Naive thymus-derived CD4-positive, alpha-beta T cell (primary cell): ENCODE measurements at regions not wholly inside any gene's neighbourhood (a gene's known extent, or its start where the extent isn't known, plus 50 kb on each side); places are given as distances from the start of the nearest gene placed in this dataset.
A peak's percentile ranks its signal among the peaks of the same experiment; 100 is the strongest.

Experiments
- ATAC-seq: fragments of 150-1000 bp; cut with Tn5 transposase; 2 replicates; pipeline ENCODE4 v1.10.0; 2021; ENCODE audit warnings: mild to moderate bottlenecking, moderate library complexity
- CTCF ChIA-PET: fragments of 350-600 bp; sonication (Branson Sonifier 250); formaldehyde crosslinking; loops from one replicate; lab custom pipeline; 2021; ENCODE audit warnings: antibody characterized with exemption; lab: Charles Lee
- POLR2A ChIA-PET: fragments of 350-600 bp; sonication (Branson Sonifier 250); formaldehyde crosslinking; loops from one replicate; lab custom pipeline; 2021; ENCODE audit warnings: antibody characterized with exemption, inconsistent platforms; lab: Charles Lee
- DNase-seq, 9 donors: peaks; one replicate each; pipeline versions ENCODE4 v3.0.0 to v3.0.0-alpha.2; 2020 to 2022; ENCODE audit warnings: mixed read lengths in 1 of 9
- H3K27ac ChIP-seq: one replicate; pipeline ENCODE4 v1.7.0; 2013; ENCODE audit warnings: mild to moderate bottlenecking, low read depth, low read length, moderate library complexity
- H3K27me3 ChIP-seq, 2 donors: one replicate each; pipeline ENCODE4 v1.7.0; 2013; ENCODE audit warnings: low read length in 2 of 2, mild to moderate bottlenecking in 2 of 2, moderate library complexity in 2 of 2; ENCODE audit not compliant: control insufficient read depth in 2 of 2, insufficient read depth in 2 of 2
- H3K36me3 ChIP-seq, 3 experiments: 1 replicate in 2 of 3; 2 replicates in 1 of 3; pipeline ENCODE4 v1.7.0; 2013; ENCODE audit warnings: low read length in 3 of 3, mild to moderate bottlenecking in 3 of 3, moderate library complexity in 1 of 3; ENCODE audit not compliant: insufficient read depth in 3 of 3, control insufficient read depth in 2 of 3
- H3K4me1 ChIP-seq, 2 donors: one replicate each; pipeline ENCODE4 v1.7.0; 2013; ENCODE audit warnings: low read length in 2 of 2, mild to moderate bottlenecking in 2 of 2, moderate library complexity in 1 of 2; ENCODE audit not compliant: control insufficient read depth in 2 of 2, insufficient read depth in 2 of 2
- H3K4me3 ChIP-seq: 2 replicates; pipeline ENCODE4 v1.7.0; 2013; ENCODE audit warnings: mild to moderate bottlenecking, low read length
- H3K9me3 ChIP-seq, 3 experiments: 1 replicate in 2 of 3; 2 replicates in 1 of 3; pipeline ENCODE4 v1.7.0; 2013; ENCODE audit warnings: low read length in 3 of 3; ENCODE audit not compliant: control insufficient read depth in 2 of 3
- H3K27ac Mint-ChIP-seq, 9 donors: one replicate each; pipeline ENCODE4 v1.8.0; 2020 to 2022; ENCODE audit warnings: mixed read lengths in 9 of 9, mild to moderate bottlenecking in 8 of 9, moderate library complexity in 5 of 9, inconsistent platforms in 2 of 9
- H3K27me3 Mint-ChIP-seq, 5 donors: one replicate each; pipeline ENCODE4 v1.8.0; 2021 to 2022; ENCODE audit warnings: mixed read lengths in 5 of 5, mild to moderate bottlenecking in 1 of 5
- H3K36me3 Mint-ChIP-seq, 5 donors: one replicate each; pipeline ENCODE4 v1.8.0; 2020 to 2022; ENCODE audit warnings: mixed read lengths in 5 of 5, mild to moderate bottlenecking in 3 of 5, inconsistent platforms in 1 of 5
- H3K4me1 Mint-ChIP-seq, 7 donors: one replicate each; pipeline ENCODE4 v1.8.0; 2020 to 2022; ENCODE audit warnings: mixed read lengths in 7 of 7, mild to moderate bottlenecking in 3 of 7, inconsistent platforms in 1 of 7
- H3K4me3 Mint-ChIP-seq, 10 donors: one replicate each; pipeline ENCODE4 v1.8.0; 2020 to 2022; ENCODE audit warnings: mild to moderate bottlenecking in 10 of 10, mixed read lengths in 10 of 10, moderate library complexity in 6 of 10, inconsistent platforms in 2 of 10
- H3K9me3 Mint-ChIP-seq, 11 donors: one replicate each; pipeline ENCODE4 v1.8.0; 2020 to 2022; ENCODE audit warnings: mixed read lengths in 11 of 11, mild to moderate bottlenecking in 4 of 11, inconsistent platforms in 1 of 11, moderate library complexity in 1 of 11
- intact Hi-C, 2 donors: fragments of 100-400 bp; cut with micrococcal nuclease; formaldehyde crosslinking; loops; one replicate each; pipeline ENCODE4 v1.15.1; 2023

GRCh38 chr1:53391982-53392381 is 64.1 kb upstream of the LRP8 start:
- no peak for DNase-seq
- Histone ChIP-seq H3K9me3 (no peaks in the 10 kb centered on the region), H3K4me1 (no peaks in the 10 kb centered on the region), H3K36me3 (no peaks in the 10 kb centered on the region), H3K27me3 (no peaks in the 10 kb centered on the region), H3K27ac (no peak overlapping the region), H3K4me3 (no peak overlapping the region)
- no peak overlapping the region for H3K4me3 Mint-ChIP-seq
- H3K27me3 Mint-ChIP-seq = peaks cover 0 to 20% (median 0%) of the 10 kb centered on the region in 5 donors
- ChIA-PET CTCF (interaction anchor here (5.8 kb wide), 1 partner anchor 112 kb away, joined by 88 read pairs; no protein-coding TSS in a partner anchor), POLR2A (no interaction called here)
- no peak overlapping the region for H3K27ac Mint-ChIP-seq
- peaks cover 0 to 10% (median 0%) of the 10 kb centered on the region in 7 donors for H3K4me1 Mint-ChIP-seq
- intact Hi-C loops = loop anchor here in 1 of 2 donors (2.0 kb wide), 1 partner anchor 65 kb away; no protein-coding TSS in a partner anchor
- peaks cover 0 to 3% (median 0%) of the 10 kb centered on the region in 11 donors for H3K9me3 Mint-ChIP-seq
- no peak for ATAC-seq
- peaks cover 0 to 2% (median 0%) of the 10 kb centered on the region in 5 donors for H3K36me3 Mint-ChIP-seq

GRCh38 chr1:53392460-53392859 is 64.6 kb upstream of the LRP8 start:
- H3K9me3 ChIP-seq = no peaks in the 10 kb centered on the region
- CTCF ChIA-PET = interaction anchor here (0.5 to 5.8 kb wide), 3 partner anchors 113 to 567 kb away, joined by 3 to 88 read pairs (median 5); no protein-coding TSS in a partner anchor
- POLR2A ChIA-PET = no interaction called here
- Mint-ChIP-seq H3K36me3 (no peaks in the 10 kb centered on the region), H3K4me1 (peaks cover 0 to 10% (median 0%) of the 10 kb centered on the region in 7 donors), H3K9me3 (peaks cover 0 to 3% (median 0%) of the 10 kb centered on the region in 11 donors), H3K27ac (peak overlapping the region in 2 of 9 donors; percentile 45 to 76), H3K4me3 (no peak overlapping the region), H3K27me3 (peaks cover 0 to 16% (median 0%) of the 10 kb centered on the region in 5 donors)
- intact Hi-C loops = loop anchor here in 1 of 2 donors (2.0 kb wide), 1 partner anchor 66 kb away; no protein-coding TSS in a partner anchor
- H3K27me3 ChIP-seq = no peaks in the 10 kb centered on the region
- H3K4me1 ChIP-seq = no peaks in the 10 kb centered on the region
- H3K36me3 ChIP-seq = no peaks in the 10 kb centered on the region
- H3K4me3 ChIP-seq = no peak overlapping the region
- H3K27ac ChIP-seq = no peak overlapping the region
- no peak for DNase-seq
- ATAC-seq = no peak

- ChIA-PET POLR2A (no interaction called here), CTCF (interaction anchor here (0.8 to 5.8 kb wide), 5 partner anchors 13 to 126 kb away, joined by 3 to 88 read pairs (median 3); no protein-coding TSS in a partner anchor)
- Mint-ChIP-seq H3K9me3 (no peaks in the 10 kb centered on the region), H3K4me3 (no peak overlapping the region), H3K36me3 (no peaks in the 10 kb centered on the region), H3K4me1 (peaks cover 0 to 10% (median 0%) of the 10 kb centered on the region in 7 donors), H3K27me3 (peaks cover 0 to 10% (median 0%) of the 10 kb centered on the region in 5 donors), H3K27ac (peak overlapping the region in 1 of 9 donors; percentile 45)
- intact Hi-C loops = loop anchor here (1.0 to 2.0 kb wide), 5 partner anchors 66 to 361 kb away; partner anchors contain the start of gene MAGOH (in 1 of the 2)
- Histone ChIP-seq H3K27ac (no peak overlapping the region), H3K4me1 (no peaks in the 10 kb centered on the region), H3K9me3 (no peaks in the 10 kb centered on the region), H3K36me3 (no peaks in the 10 kb centered on the region), H3K27me3 (no peaks in the 10 kb centered on the region), H3K4me3 (no peak overlapping the region)
- peak; percentile 81 for ATAC-seq
- peak; percentile 28 to 80 (median 62) for DNase-seq
Observed at GRCh38 chr1:53393325-53393792, 65.5 kb upstream of the LRP8 start.

GRCh38 chr1:53394306-53394705 is 64.9 kb upstream of the DMRTB1 start:
- H3K27me3 Mint-ChIP-seq = peaks cover 0 to 8% (median 0%) of the 10 kb centered on the region in 5 donors

DNA sequence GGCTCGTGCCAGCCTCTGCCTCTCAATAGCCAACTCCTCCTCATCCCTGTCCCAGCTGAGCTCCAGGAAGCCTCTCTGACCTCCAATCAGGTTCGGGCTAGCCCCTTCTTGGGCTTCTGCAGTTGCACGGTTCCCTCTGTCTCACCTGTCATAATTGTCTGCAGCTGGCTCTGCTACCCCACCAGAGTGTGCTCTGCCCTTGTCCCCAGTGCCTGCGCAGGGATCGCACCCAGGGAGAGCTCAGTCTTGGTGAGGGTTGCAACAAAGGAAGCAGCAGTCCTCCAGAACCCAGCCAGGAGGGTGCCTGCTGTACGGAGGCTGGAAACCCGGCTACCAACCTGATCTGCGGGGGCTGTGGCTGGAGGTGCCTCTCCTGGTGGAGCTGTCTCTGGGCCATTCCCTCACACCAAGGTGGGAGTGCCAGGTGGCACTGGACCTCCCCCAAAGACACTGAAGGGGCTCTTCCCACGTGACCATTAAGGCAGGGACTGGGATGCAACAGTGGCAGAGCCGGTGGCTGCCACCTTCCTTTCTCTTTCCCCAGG is 63.5 kb upstream of the DMRTB1 start:
- no peaks in the 10 kb centered on the region for H3K36me3 ChIP-seq
- Mint-ChIP-seq H3K27me3 (peaks cover 0 to 9% (median 0%) of the 10 kb centered on the region in 5 donors), H3K9me3 (no peaks in the 10 kb centered on the region), H3K4me3 (no peak overlapping the region), H3K4me1 (peaks cover 0 to 6% (median 0%) of the 10 kb centered on the region in 7 donors), H3K27ac (no peak overlapping the region), H3K36me3 (no peaks in the 10 kb centered on the region)
- ChIA-PET POLR2A (no interaction called here), CTCF (interaction anchor here (1.0 to 5.8 kb wide), 2 partner anchors 78 to 116 kb away, joined by 3 to 88 read pairs; no protein-coding TSS in a partner anchor)
- no peaks in the 10 kb centered on the region for H3K27me3 ChIP-seq
- H3K4me1 ChIP-seq = no peaks in the 10 kb centered on the region
- DNase-seq (no peak), ATAC-seq (no peak)
- intact Hi-C loops = no loop called here
- no peaks in the 10 kb centered on the region for H3K9me3 ChIP-seq
- no peak overlapping the region for H3K4me3 ChIP-seq
- H3K27ac ChIP-seq = no peak overlapping the region

More at GRCh38 chr1:53394306-53394705, 64.9 kb upstream of the DMRTB1 start:
- DNase-seq = no peak
- H3K36me3 ChIP-seq = no peaks in the 10 kb centered on the region
- Mint-ChIP-seq H3K36me3 (no peaks in the 10 kb centered on the region), H3K27ac (peak overlapping the region in 1 of 9 donors; percentile 61), H3K4me1 (peaks cover 0 to 10% (median 0%) of the 10 kb centered on the region in 7 donors), H3K4me3 (no peak overlapping the region), H3K9me3 (no peaks in the 10 kb centered on the region)
- no peaks in the 10 kb centered on the region for H3K27me3 ChIP-seq
- no peaks in the 10 kb centered on the region for H3K4me1 ChIP-seq
- H3K27ac ChIP-seq = no peak overlapping the region
- H3K9me3 ChIP-seq = no peaks in the 10 kb centered on the region
- no peak for ATAC-seq
- CTCF ChIA-PET = interaction anchor here (1.1 to 5.8 kb wide), 3 partner anchors 12 to 118 kb away, joined by 3 to 88 read pairs (median 8); no protein-coding TSS in a partner anchor
- intact Hi-C loops = no loop called here
- POLR2A ChIA-PET = no interaction called here
- H3K4me3 ChIP-seq = no peak overlapping the region

- no peak overlapping the region for H3K4me3 ChIP-seq
- no peaks in the 10 kb centered on the region for H3K27me3 ChIP-seq
- Mint-ChIP-seq H3K4me3 (no peak overlapping the region), H3K27ac (no peak overlapping the region), H3K4me1 (peaks cover 0 to 6% (median 0%) of the 10 kb centered on the region in 7 donors), H3K27me3 (peaks cover 0 to 14% (median 0%) of the 10 kb centered on the region in 5 donors), H3K36me3 (no peaks in the 10 kb centered on the region), H3K9me3 (no peaks in the 10 kb centered on the region)
- intact Hi-C loops = no loop called here
- ChIA-PET CTCF (interaction anchor here (5.8 kb wide), 1 partner anchor 117 kb away, joined by 88 read pairs; no protein-coding TSS in a partner anchor), POLR2A (no interaction called here)
- H3K4me1 ChIP-seq = no peaks in the 10 kb centered on the region
- H3K9me3 ChIP-seq = no peaks in the 10 kb centered on the region
- no peak overlapping the region for H3K27ac ChIP-seq
- DNase-seq = no peak
- H3K36me3 ChIP-seq = no peaks in the 10 kb centered on the region
- ATAC-seq = no peak
Observed at GRCh38 chr1:53396573-53397268, 62.5 kb upstream of the DMRTB1 start.
